GM18870 (cell line): ENCODE measurements at regions not wholly inside any gene's neighbourhood (a gene's known extent, or its start where the extent isn't known, plus 50 kb on each side); places are given as distances from the start of the nearest gene placed in this dataset.
"Not testable (repeated sequence)": the region's sequence is repeated elsewhere in the genome, so short reads cannot be mapped to it uniquely, and the experiment has no call there.

ENCODE experiments used
- ATAC-seq: cut with Tn5 transposase; IDR thresholded peaks from one replicate; pipeline ENCODE4 v1.9.1; 2021; ENCODE audit warnings: moderate library complexity; ENCODE audit not compliant: unreplicated experiment

- no peak for ATAC-seq
Observed at GRCh38 chr15:66882251-66883020, 180.4 kb downstream of the SMAD6 start.

GRCh38 chr15:66883284-66883911, 181.4 kb downstream of the SMAD6 start:
- ATAC-seq, result no peak

DNA sequence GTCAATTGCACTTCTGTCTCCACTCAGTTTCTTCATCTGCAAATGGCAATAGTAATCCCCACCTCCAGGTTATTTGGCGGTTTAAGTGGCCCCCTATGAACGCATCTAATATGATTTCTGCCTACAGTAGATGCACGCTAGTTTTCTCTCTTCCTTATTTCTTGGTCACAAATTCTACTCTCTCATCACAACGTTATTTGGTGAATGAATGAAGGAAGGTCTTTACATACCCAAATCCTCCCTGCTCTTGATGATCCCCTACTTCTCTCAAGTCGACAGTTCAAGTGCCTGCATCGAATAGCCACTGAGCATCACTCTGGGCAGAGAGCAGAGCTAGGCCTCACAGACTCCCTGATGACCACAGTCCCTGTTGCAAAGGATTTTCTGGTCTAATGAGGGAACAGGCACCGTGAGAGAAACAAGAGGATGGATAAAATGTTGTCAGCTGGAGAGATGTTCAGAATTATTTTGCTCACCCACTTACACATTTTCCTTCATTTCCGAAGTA, 181.2 kb upstream of the SMAD3 start:
- ATAC-seq, result no peak

GRCh38 chr15:66884661-66885237, 180.7 kb upstream of the SMAD3 start:
- ATAC-seq, result no peak

GRCh38 chr15:66885281-66885915, 180.0 kb upstream of the SMAD3 start:
- no peak for ATAC-seq

DNA sequence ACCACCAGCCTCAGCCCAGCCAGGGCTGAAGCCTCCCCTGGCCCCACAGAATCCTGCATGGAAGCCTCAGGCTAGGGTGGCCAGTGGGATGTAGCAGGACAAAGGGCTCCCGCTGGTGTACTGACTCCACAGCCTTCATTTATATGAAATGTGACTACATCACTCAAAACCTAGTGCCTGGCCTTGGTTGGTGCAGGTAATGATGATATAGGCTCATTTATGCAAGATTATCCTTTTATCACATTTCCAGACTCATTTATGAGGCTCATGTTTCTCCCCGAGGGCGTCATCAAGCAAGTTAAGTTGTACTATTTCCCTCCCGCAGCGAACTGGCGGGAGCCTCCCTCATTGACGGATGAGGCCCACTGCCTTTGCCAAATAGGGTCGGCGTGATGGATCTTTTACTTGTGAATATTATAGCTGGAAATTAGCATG, 179.1 kb upstream of the SMAD3 start:
- ATAC-seq, result no peak

- ATAC-seq, result no peak
Observed at GRCh38 chr15:66886686-66887273, 178.6 kb upstream of the SMAD3 start.

DNA sequence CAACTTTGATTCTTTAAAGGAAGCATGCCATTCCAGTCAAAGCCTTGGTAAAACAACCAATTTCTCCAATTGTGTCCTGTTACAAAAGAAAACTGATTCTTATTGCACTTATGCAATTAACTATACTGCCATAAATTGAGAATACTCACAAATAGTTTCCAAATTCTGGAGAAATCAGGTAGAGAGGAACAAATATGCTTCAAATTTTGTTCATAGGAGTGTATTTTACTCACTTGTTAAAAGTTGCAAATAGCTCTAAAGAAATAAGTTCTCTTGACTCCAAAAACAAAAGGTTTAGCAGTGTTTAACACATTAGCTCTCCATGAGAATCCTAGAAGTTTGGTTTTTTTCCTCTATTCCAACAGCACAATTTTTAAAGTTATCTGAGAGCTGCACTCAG, 176.1 kb upstream of the SMAD3 start:
- not testable (repeated sequence) for ATAC-seq

DNA sequence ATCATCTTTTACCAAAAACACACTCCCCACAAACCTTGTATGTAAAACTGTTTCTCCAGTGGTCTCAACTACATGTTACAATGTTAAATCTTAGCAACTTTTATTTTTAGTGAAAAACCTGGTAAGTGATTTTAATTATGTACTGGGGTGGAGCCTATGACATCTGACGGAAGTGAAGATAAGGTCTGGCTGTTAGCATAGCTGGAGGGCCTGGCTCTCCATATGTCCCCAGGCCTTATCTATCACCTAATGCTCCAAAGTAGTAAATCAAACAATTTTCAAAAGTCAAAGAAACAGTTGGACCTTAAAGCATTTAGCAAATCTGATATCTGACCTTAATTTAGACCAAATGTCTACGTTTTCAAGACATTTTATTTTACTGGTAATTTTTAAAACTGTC, 173.6 kb upstream of the SMAD3 start:
- ATAC-seq, result no peak

- no peak for ATAC-seq
Observed at GRCh38 chr15:66893294-66893693, 172.1 kb upstream of the SMAD3 start.

DNA sequence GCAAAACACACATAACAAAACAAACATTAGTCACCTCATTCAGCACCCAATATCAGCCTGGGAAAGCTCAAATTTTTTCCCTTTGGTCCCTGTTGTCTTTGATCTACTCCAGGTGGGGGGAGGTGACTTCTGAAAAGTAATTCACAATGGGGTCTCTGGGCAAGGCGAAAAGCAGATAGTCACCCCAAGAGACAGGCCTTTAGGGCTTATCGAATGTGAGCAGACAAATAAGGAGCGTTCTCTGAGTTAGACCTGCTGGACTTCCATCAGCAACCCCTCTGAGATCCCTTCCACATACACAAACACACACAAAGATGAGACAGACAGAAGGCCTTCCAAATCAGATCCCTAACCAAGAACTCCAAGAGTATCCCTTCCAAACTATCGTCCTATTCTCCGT, 171.0 kb upstream of the SMAD3 start:
- ATAC-seq, result no peak

DNA sequence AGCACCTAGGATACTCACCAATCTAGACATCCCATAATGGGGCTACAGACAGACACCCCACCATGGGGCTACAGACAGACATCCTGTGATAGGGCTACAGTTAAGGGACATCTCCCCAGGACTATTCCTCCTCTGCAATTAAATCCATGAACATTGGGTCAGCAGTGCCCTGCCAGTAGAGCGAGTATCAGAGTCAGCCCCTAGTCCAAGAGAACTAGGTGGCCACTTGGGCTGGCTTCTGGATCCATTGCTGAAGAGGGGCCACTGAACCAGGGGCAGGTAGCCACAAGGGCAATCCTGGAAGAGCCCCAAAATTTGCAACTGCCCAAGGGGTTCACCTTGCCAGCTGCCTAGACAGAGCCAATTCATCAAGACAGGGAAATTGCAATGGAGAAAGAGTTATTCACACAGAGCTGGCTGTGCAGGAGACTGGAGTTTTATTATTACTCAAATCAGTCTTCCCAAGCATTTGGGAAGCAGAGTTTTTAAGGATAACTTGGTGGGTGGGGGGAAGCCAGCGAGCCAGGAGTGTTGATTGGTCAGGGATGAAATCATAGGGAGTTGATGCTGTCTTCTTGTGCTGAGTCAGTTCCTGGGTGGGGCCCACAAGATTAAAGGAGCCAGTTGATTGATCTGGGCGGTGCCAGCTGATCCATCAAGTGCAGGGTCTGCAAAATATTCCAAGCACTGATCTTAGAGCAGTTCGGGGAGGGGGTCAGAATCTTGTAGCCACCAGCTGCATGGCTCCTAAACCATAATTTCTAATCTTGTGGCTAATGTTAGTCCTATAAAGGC, 170.2 kb upstream of the SMAD3 start:
- no peak for ATAC-seq

GRCh38 chr15:66895794-66896453, 169.5 kb upstream of the SMAD3 start:
- no peak for ATAC-seq

DNA sequence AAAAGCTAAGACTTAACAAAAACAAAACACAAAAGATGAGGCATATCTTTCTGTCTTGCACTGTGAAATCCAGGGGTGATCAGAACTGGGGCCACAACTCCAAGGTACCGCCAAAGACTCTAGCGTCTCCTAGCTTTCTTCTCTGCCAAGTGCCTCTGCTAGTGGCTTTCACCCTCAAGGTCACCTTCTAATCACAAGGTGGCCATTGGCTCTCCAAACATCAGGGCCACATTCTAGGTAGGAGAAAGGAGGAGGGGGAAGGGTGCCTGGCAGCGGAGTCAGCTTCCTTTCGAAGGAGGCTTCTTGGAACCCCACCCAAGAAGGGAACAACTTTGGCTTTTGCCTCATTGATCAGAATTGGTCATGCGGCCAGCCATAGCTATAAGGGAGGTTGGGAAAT, 168.8 kb upstream of the SMAD3 start:
- no peak for ATAC-seq

- no peak for ATAC-seq
Observed at GRCh38 chr15:66897416-66897815, 168.0 kb upstream of the SMAD3 start.

DNA sequence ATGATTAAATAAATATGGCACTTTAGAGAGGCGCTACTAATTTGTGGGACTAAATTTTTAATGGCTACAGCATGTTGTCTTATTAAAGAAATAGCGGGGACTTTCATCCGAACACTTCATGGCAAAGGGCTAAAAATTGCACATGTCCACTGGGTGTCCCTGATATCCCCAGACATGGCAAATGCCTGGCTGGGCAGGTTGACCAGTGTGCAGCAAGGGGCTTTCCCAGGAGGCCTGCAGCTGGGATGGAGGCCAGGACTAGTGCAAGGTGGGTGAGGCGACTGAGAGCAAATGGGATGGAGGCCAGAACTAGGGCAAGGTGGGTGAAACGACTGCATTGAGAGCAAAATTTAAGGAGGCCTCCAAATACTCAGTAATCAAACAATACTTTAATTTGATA, 167.4 kb upstream of the SMAD3 start:
- no peak for ATAC-seq

- ATAC-seq, result no peak
Observed at GRCh38 chr15:66898656-66899386, 166.6 kb upstream of the SMAD3 start.

DNA sequence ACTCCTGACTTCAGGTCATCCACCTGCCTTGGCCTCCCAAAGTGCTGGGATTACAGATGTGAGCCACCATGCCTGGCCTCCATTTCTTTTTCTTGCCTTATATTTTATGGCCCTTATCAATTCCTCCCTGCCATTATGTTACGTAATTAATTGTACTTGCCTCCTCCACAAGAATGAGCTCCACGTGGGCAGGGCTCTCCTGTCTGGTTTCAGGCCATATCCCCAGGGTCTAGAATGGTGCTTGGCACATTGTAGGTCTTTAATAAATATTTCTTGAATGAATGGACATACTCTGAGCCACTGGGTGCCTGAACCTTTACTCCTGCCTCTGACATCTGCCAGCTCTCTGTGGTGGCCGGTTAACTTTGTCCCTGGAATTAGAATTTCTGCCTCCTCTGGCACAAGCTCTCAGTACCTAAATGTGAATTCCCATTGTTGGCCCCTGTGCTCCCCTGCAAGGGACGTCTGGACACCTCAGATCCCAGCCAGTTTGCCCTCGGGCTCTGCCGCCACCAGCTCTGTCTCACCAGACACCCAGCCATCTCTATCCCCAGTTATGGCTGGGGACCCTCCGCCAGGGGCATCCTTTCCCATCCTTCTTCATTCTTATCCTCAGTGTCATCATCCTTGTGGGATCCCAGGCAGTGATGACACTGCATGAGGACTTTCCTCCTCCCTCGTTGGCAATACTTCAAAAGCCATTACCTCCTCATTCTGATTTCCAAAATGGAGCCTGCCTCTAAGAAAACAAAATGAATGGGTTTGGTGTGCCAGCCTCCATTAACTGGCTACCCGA, 165.6 kb upstream of the SMAD3 start:
- ATAC-seq, result no peak
